ENCODE measurements at regions not wholly inside any gene's neighbourhood (a gene's known extent, or its start where the extent isn't known, plus 50 kb on each side); places are given as distances from the start of the nearest gene placed in this dataset.

DNA sequence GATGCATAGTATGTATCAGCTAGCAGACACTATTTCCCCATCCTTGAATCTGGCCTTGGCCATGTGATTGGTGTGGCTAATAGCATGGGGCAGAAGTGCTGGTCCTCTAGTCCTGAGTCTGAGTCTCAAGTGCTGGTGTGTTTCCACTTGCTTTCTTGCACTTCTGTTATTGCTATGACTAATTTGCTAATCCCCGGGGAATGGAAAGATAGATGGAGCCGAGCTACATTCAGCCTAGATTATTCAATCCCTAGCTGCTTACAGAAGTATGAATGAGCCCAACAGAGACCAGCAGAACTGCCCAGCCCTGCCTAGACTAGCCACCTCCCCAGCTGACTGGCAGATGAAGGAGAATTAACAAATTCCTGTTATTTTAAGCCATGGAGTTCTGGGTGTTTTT is 53.2 kb upstream of the SYPL1 start:
- DNase-seq: no peak

DNA sequence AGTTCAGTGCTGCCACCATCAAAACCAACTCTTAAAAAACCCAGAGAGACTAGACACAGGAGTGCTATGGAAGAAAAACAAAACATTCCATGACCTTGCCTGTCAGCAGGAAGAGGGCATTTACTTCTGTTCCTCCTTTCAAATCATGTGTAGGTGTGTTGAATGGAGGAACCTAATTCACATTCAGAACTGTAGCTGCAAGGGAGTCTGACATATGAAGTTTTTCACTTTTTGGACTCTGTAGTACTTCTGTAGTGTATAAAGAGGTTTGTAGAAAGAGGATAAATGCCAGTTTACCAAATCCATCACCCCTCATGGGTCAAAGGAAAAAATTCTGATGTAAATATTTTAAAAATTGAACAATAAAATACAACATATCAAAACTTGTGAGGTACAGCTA is 51.1 kb upstream of the SYPL1 start:
- no peak for DNase-seq
